GM13977 (cell line): ENCODE measurements at regions not wholly inside any gene's neighbourhood (a gene's known extent, or its start where the extent isn't known, plus 50 kb on each side); places are given as distances from the start of the nearest gene placed in this dataset.
"Not testable (repeated sequence)": the region's sequence is repeated elsewhere in the genome, so short reads cannot be mapped to it uniquely, and the experiment has no call there.

Experiments
- DNase-seq: peaks from one replicate; pipeline ENCODE4 v3.0.0; 2012; ENCODE audit warnings: low spot score
- in situ Hi-C: fragments of 300-500 bp; cut with MboI; formaldehyde crosslinking; loops from one replicate; pipeline ENCODE4 v1.12.0; 2022; ENCODE audit warnings: low sequenced_read_pairs, low pct_unique_long_range_greater_than_20kb, mixed read lengths, inconsistent platforms; ENCODE audit not compliant: unreplicated experiment
- TF ChIP-seq, protein P1 (sequence below): IDR thresholded peaks from 2 replicates; pipeline ENCODE4 v1.5.1; 2012; ENCODE audit warnings: mild to moderate bottlenecking, control low read depth; ENCODE audit not compliant: insufficient read depth; ENCODE audit errors: extremely low read depth, missing control alignments

DNA sequence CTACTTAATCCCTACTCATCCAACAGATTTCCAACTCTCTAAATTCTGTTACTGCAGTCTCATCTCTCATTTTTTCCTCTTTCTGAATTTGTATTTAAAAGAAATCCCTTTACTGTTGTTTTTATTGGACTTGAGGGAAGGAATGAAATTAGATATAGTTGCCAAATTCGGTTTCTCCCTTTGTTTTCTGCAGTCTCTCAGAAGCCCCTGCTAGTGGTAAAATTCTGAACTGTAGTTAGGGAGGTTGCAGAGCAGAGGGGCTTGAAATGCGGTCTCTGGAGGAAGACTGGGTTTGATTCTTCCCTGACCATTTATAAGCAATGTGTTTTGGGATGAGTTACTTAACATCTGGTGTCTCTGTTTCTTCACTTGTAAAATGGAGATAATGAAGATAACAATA, 106.3 kb upstream of the TBX18 start:
- TF ChIP-seq, protein P1, sequence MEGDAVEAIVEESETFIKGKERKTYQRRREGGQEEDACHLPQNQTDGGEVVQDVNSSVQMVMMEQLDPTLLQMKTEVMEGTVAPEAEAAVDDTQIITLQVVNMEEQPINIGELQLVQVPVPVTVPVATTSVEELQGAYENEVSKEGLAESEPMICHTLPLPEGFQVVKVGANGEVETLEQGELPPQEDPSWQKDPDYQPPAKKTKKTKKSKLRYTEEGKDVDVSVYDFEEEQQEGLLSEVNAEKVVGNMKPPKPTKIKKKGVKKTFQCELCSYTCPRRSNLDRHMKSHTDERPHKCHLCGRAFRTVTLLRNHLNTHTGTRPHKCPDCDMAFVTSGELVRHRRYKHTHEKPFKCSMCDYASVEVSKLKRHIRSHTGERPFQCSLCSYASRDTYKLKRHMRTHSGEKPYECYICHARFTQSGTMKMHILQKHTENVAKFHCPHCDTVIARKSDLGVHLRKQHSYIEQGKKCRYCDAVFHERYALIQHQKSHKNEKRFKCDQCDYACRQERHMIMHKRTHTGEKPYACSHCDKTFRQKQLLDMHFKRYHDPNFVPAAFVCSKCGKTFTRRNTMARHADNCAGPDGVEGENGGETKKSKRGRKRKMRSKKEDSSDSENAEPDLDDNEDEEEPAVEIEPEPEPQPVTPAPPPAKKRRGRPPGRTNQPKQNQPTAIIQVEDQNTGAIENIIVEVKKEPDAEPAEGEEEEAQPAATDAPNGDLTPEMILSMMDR, result no peak
- in situ Hi-C loops, result no loop called here
- DNase-seq, result no peak

DNA sequence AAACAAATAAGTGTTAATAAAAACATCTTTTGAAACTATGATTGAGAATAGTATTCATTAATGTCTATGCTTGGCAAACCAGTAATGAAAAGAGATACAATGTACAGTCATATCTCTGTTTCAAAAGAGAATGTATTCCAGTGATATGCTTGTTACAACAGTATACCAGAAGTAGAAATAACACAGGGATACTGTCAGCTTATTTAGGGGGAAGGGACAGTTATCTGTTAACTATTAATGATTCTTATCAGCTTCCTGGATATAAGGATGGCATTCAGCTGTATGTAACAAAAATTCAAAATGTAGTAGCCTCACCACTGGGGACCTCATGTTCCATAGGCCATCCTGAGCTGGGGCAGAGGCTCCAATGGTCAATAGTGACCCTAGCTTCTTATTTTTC, 103.8 kb upstream of the TBX18 start:
- in situ Hi-C loops, result no loop called here
- DNase-seq, result no peak
- TF ChIP-seq, protein P1, result no peak

DNA sequence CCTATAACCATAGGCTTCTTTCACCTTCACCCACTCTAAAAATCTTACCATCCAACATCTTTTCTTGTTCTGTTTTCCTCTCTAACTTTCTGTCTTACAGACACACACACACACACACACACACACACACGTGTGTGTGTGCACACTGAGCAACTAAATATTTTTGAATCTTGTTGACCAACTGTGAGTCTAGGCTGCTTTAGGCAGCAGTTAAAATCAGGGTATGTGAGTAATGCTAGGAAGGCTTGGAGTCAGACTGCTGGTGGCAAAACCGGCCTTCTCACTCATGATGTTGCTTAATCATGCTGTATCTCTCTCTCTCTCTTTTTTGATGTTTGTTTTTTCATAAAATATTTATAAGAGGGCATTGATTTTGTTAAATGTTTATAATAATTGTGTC, 103.1 kb upstream of the TBX18 start:
- in situ Hi-C loops, result no loop called here
- TF ChIP-seq, protein P1, result no peak
- DNase-seq, result no peak

DNA sequence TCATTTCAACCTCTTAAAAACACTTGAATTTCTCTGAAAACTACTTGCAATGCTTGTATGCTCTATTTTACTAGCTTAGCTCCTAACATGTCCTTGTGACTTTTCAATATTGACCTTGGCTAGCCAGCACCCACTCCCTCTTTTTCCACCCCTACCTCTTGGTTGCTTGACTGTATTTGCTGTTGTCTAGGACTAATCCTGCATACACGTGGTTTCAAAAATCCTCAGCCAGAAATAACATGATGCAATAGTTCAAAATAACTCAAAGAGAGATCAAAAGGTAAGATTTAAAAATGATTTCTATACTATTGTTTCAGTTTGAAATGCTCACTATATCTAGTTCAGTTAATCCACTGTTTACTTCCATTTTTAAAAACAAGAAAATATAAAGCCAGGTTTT, 102.3 kb upstream of the TBX18 start:
- TF ChIP-seq, protein P1, result no peak
- no peak for DNase-seq
- in situ Hi-C loops, result no loop called here

DNA sequence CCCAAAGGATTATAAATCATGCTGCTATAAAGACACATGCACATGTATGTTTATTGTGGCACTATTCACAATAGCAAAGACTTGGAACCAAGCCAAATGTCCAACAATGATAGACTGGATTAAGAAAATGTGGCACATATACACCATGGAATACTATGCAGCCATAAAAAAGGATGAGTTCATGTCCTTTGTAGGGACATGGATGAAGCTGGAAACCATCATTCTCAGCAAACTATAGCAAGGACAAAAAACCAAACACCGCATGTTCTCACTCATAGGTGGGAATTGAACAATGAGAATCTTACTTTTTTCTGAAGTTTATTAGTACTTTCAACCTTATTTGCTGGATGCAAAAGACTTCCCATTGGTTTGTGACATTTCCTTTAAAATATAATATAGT, 101.0 kb upstream of the TBX18 start:
- in situ Hi-C loops, DNase-seq: not testable (repeated sequence)

DNA sequence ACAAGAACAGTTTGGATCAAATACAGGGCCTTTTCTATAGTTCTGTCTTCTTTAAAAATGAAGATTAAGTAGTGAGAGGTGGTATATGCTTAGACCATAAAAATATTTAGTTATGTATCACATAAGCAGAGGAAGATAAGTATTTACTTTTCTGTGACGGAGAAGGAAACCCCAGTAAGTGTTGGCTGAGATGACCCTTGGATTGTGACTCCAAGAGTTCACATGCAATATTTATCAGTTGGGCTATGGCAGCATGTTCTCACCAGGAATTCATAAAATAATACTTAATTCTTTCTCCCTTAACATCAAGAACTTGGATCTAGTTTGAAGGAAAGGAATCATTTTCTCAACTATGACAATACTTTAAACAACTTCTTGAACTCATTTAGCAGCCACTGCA, 98.4 kb upstream of the TBX18 start:
- no peak for DNase-seq
- TF ChIP-seq, protein P1, result no peak
- in situ Hi-C loops, result no loop called here

DNA sequence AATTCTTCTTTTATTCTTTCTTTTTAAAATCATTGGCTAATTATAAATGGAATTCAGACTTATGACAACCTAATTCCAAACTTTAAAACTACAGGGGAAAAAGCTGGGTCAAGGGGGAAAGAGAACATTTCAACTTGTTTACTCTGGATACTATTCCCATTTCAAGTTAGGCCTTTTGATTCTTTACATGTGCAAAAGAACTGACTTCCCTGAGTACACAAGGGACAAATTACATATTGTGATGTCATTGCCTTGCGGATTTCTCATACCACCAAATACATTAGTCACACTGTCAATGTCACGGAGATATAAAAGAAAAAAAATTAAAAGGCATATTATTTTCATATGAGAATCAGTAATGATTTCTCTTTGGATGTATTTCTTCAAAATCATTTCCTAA, 96.5 kb upstream of the TBX18 start:
- in situ Hi-C loops, result no loop called here
- TF ChIP-seq, protein P1, result no peak
- DNase-seq, result no peak
